ENCODE measurements at regions not wholly inside any gene's neighbourhood (a gene's known extent, or its start where the extent isn't known, plus 50 kb on each side); places are given as distances from the start of the nearest gene placed in this dataset.

DNA sequence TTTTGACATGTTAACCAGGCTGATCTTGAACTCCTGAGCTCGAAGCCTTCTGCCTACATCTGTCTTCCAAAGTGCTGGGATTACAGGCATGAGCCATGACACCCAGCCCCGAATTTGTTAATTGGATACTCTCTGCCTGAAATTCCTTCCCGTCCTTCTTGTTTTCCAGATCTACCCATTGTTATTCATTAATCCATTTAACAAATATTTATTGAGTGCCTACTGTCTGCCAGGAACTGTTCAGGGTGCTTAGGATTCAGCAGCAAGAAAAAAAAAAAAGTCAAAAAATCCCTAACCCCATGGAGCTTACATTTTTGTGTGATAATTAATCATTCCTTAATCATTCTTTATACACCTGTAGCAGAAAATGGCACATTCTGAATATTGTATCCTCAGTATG, 206.8 kb upstream of the FOXD3 start:
- Histone ChIP-seq H3K4me3 (no peak overlapping the region), H3K36me3 (no peaks in the 10 kb centered on the region), H3K9me3 (no peaks in the 10 kb centered on the region), H3K27me3 (no peaks in the 10 kb centered on the region), H3K4me1 (no peaks in the 10 kb centered on the region), H3K27ac (no peak overlapping the region)
- no peak for DNase-seq (ENCODE audit: low spot score in 2 of 2)
- intact Hi-C loops (cut with DNase I; ENCODE audit: low total_unique reads), result no loop called here
- TF ChIP-seq POLR2AphosphoS5 (IDR thresholded peaks at IDR 0.05), result no peak
- TF ChIP-seq POLR2A (IDR thresholded peaks at IDR 0.05), result no peak

DNA sequence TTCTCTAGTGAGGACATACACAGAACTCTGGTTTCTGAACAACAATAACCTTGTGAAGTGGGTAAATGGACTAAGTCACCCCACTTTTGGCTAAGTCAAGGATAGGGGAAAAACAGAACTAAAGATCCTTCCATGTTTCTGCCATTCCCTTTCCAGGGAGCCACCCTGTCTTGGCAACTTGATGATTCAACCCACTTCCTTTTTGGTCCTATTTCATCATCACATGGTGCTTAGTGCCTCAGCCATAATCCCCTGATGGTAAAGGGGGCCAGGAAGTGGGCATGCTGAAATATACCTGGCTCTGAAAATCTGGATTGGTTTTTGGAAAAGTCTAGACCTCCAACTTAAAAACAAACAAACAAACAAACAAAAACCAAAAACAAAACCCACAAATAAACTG, 206.4 kb upstream of the FOXD3 start:
- Histone ChIP-seq H3K4me1 (no peaks in the 10 kb centered on the region), H3K27me3 (no peaks in the 10 kb centered on the region), H3K36me3 (no peaks in the 10 kb centered on the region), H3K9me3 (no peaks in the 10 kb centered on the region), H3K27ac (no peak overlapping the region), H3K4me3 (no peak overlapping the region)
- TF ChIP-seq, protein P1, sequence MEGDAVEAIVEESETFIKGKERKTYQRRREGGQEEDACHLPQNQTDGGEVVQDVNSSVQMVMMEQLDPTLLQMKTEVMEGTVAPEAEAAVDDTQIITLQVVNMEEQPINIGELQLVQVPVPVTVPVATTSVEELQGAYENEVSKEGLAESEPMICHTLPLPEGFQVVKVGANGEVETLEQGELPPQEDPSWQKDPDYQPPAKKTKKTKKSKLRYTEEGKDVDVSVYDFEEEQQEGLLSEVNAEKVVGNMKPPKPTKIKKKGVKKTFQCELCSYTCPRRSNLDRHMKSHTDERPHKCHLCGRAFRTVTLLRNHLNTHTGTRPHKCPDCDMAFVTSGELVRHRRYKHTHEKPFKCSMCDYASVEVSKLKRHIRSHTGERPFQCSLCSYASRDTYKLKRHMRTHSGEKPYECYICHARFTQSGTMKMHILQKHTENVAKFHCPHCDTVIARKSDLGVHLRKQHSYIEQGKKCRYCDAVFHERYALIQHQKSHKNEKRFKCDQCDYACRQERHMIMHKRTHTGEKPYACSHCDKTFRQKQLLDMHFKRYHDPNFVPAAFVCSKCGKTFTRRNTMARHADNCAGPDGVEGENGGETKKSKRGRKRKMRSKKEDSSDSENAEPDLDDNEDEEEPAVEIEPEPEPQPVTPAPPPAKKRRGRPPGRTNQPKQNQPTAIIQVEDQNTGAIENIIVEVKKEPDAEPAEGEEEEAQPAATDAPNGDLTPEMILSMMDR (IDR thresholded peaks at IDR 0.05), result no peak
- TF ChIP-seq POLR2AphosphoS5 (IDR thresholded peaks at IDR 0.05) (no peak), POLR2A (IDR thresholded peaks at IDR 0.05) (no peak)
- intact Hi-C loops (cut with DNase I; ENCODE audit: low total_unique reads), result no loop called here
- no peak for DNase-seq (ENCODE audit: low spot score in 2 of 2)

DNA sequence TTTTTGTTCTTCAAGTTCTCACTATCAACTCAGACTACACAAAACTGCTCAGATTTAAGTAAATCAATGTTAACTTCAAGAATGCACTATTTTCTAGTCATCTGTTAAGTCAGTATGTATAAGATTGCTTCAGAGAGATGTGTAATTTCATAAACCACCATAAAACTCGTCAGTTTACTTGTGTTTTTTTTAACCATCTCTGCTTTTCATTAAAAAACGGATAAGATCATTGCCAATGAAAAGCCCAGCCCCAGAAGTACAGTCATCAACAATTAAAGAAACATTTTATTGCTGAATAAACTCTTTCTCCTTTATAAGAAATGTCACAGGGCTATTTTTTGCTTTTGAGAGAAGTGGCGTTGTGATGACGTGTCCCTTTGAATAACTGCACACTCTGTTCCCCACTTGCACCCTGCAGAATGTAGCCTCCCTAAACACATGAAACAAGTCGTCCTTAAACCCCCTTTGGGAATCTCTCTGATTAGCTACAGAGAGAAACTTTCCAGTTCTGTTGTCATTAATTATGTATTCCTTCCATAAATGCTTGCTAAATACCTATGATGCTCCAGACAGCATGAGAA, 202.7 kb upstream of the FOXD3 start:
- intact Hi-C loops (cut with DNase I; ENCODE audit: low total_unique reads), result no loop called here
- no peaks in the 10 kb centered on the region for H3K36me3 ChIP-seq
- no peaks in the 10 kb centered on the region for H3K27me3 ChIP-seq
- no peak for DNase-seq (ENCODE audit: low spot score in 2 of 2)
- no peaks in the 10 kb centered on the region for H3K9me3 ChIP-seq
- TF ChIP-seq POLR2AphosphoS5 (IDR thresholded peaks at IDR 0.05), result no peak
- TF ChIP-seq, protein P1 (IDR thresholded peaks at IDR 0.05), result no peak
- no peak for TF ChIP-seq POLR2A (IDR thresholded peaks at IDR 0.05)
- no peaks in the 10 kb centered on the region for H3K4me1 ChIP-seq
- no peak overlapping the region for H3K27ac ChIP-seq
- H3K4me3 ChIP-seq, result no peak overlapping the region

DNA sequence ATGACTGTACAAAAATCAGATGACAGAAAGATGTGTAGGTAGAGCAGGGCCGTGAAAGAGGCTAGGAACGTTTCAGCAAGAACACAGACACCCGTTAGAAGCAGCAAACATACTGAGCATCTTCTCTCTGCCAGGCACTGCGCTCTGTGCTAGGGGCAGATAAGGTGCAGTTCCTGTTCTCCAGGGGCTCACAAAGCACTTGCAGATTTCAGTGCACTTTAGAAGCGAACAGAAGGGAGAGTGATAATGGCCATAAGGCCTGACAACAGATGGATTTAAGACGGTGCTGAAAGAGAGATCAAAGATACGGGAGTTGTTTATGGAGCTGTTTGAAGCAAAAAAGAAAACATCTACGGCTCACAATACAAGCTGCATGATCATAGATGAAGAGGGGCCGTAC, 200.3 kb upstream of the FOXD3 start:
- Histone ChIP-seq H3K27ac (no peak overlapping the region), H3K27me3 (no peaks in the 10 kb centered on the region), H3K4me3 (no peak overlapping the region), H3K36me3 (no peaks in the 10 kb centered on the region), H3K4me1 (no peaks in the 10 kb centered on the region), H3K9me3 (no peaks in the 10 kb centered on the region)
- intact Hi-C loops (cut with DNase I; ENCODE audit: low total_unique reads), result no loop called here
- TF ChIP-seq POLR2AphosphoS5 (IDR thresholded peaks at IDR 0.05) (no peak), POLR2A (IDR thresholded peaks at IDR 0.05) (no peak)
- TF ChIP-seq, protein P1 (IDR thresholded peaks at IDR 0.05), result no peak
- DNase-seq (ENCODE audit: low spot score in 2 of 2), result no peak

DNA sequence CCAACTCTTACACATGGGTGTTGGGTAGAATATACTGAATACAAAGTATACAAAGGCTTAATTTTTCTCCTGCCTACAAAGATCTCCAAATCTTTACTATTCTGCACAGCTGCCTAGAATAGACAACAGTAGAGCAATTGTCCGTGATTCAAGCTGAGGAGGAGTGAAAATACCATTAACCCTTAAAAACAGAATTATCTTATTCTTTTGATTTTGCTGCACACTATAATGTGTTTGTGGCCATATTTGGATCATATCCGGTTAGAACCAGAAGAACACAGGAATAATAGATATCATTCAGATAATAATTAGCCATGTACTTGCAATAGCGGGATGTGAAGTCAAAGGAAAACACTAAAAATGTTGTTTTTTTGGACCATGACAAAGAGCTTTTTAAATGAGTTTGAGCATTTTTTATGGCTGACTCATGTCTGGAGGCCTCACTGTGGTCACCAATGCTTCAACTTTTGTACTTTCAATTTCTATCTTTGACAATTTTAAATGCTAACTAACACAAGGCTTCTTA, 197.6 kb upstream of the FOXD3 start:
- Histone ChIP-seq H3K4me3 (no peak overlapping the region), H3K4me1 (no peaks in the 10 kb centered on the region), H3K27me3 (no peaks in the 10 kb centered on the region), H3K36me3 (no peaks in the 10 kb centered on the region), H3K27ac (peak overlapping the region; percentile 3 to 34), H3K9me3 (no peaks in the 10 kb centered on the region)
- TF ChIP-seq POLR2AphosphoS5 (IDR thresholded peaks at IDR 0.05), result no peak
- no peak for TF ChIP-seq POLR2A (IDR thresholded peaks at IDR 0.05)
- TF ChIP-seq, protein P1 (IDR thresholded peaks at IDR 0.05), result no peak
- intact Hi-C loops (cut with DNase I; ENCODE audit: low total_unique reads), result no loop called here
- DNase-seq (ENCODE audit: low spot score in 2 of 2), result no peak

Measured in breast epithelium (tissue), 4 donors.